Esophagus muscularis mucosa (tissue), 3 donors: ENCODE measurements at regions not wholly inside any gene's neighbourhood (a gene's known extent, or its start where the extent isn't known, plus 50 kb on each side); places are given as distances from the start of the nearest gene placed in this dataset.

Source experiments
- CTCF ChIP-seq, 3 experiments: fragments of 200-600 bp in 2 of 3; fragments of 450-650 bp in 1 of 3; sonication (generic) in 2 of 3; IDR thresholded peaks; one replicate each; pipeline ENCODE4 v1.5.1; 2017 to 2019; ENCODE audit warnings: antibody characterized with exemption in 3 of 3, mild to moderate bottlenecking in 2 of 3, moderate library complexity in 1 of 3
- POLR2A ChIP-seq: fragments of 450-650 bp; IDR thresholded peaks from one replicate; pipeline ENCODE4 v1.6.1; 2017; ENCODE audit warnings: antibody characterized with exemption, moderate library complexity, mild to moderate bottlenecking, low read depth

- TF ChIP-seq CTCF (IDR thresholded peaks at IDR 0.05): no peak
- no peak for TF ChIP-seq POLR2A
Measured at GRCh38 chr14:39974036-39974435, 541.8 kb upstream of the FBXO33 start.
